NCI-H82 treated with DMSO at 0.1 percent for 48 hours (cell line): ENCODE measurements at regions not wholly inside any gene's neighbourhood (a gene's known extent, or its start where the extent isn't known, plus 50 kb on each side); places are given as distances from the start of the nearest gene placed in this dataset.

Experiments
- DNase-seq: peaks from one replicate; lab custom pipeline; 2025; ENCODE audit not compliant: unreplicated experiment; lab: John Stamatoyannopoulos, UW

DNA sequence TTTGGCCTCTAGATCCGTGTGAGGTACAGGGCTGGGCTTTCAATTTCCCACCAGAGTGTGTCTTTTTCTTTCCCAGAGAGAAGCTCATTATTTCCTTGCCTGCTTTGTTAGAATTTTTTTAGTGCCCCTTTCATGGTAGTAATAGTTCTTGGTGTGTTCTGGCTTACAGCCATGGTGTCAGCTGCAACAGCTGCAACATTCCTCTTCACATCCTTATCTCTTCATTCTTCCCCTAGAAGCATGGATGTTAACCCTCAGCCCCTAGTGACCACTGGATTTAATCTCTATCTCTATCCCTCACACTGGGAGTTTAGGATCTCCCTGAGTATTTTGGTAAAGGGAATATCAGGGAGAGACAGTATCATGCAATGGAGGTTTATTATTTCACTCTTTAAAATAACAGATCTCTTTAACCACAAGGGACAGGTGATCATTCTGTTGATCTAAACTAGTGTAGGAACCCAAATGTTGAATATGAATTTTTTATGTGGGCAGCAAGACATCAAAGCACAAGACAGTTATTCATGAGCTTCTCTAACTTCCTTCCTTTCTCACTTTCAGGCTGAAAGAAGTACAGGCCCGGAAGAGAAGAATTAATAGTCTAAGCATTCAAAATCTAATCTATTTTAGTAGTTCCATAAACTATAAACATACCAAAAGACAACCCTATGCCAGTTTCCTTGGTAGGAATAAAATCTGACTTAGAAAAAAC lies 160.2 kb downstream of the FAM170A start:
- DNase-seq, result no peak

DNA sequence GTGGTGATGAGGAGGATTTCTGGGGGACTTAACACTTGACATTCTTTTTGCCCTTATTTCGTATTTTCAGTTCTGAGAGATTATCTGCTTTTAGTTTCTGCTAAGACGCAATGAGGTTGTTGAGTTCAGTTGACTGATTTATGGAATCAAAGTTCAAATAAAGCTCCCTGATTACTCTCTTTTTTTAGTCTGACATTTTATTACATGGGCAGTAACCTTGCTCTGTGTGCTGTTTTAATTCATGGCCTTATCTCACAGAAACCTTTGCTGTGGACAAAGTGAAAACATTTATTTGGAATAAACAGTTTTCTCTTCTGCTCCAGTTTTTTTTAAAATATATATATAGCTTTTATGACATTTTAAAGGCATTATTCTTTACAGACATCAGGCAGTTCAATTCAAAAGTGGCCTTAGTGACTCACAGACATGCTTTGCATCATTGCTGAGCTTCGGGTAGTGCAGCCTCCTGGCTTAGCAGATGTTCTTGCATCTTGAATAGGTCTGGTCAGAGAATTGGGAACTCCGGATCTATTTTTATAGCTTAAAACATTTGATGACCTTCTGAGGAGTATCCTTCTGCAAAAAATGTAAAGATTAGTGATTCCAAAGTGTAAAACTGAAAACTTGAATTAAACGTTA lies 162.9 kb downstream of the FAM170A start:
- DNase-seq, result no peak

DNA sequence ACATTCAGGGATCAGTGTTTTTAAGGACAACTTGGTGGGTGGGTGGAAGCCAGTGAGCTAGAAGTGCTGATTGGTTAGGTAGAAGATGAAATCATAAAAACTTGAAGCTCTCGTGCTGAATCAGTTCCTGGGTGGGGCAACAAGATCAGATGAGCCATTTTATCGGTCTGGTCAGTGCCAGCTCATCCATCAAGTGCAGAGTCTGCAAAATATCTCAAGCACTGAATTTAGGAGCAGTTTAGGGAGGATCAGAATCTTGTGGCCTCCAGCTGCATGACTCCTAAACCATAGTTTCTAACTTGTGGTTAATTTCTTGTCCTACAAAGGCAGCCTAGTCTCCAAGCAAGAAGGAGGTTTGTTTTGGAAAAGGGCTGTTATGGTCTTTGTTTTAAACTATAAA lies 166.4 kb downstream of the FAM170A start:
- DNase-seq, result no peak

DNA sequence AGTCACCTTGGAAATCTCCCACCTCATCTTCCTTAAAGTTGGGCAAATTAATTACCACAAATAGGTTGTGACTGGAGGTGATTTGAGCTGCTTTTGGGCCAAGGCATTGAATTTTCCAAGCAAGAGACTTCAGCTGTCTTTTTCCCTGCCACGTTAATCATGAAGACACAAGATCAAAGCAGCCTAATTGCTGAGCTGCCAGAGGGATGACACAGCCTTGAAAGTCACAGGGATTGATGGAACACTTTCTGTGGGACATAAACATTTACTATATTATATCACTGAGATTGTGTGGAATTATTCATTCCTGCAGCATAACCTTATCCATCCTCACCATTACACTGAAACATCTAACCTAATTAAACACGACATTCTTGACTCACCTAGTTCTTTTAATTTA lies 172.2 kb downstream of the FAM170A start:
- DNase-seq, result no peak

DNA sequence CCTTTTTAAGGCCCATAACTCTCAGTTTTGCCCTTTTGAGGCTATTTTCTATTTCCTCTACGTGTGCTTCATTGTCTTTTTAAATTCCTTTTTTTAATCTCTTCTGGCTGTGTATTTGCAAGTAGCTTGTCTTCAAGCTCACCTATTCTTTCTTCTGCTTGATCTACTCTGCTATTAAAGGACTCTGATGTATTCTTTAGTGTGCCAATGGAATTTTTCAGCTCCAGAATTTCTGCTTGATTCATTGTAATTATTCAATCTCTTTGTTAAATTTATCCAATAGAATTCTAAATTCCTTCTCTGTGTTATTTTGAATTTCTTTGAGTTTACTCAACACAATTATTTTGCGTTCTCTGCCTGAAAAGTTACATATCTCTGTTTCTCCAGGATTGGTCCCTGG lies 178.7 kb downstream of the FAM170A start:
- no peak for DNase-seq

DNA sequence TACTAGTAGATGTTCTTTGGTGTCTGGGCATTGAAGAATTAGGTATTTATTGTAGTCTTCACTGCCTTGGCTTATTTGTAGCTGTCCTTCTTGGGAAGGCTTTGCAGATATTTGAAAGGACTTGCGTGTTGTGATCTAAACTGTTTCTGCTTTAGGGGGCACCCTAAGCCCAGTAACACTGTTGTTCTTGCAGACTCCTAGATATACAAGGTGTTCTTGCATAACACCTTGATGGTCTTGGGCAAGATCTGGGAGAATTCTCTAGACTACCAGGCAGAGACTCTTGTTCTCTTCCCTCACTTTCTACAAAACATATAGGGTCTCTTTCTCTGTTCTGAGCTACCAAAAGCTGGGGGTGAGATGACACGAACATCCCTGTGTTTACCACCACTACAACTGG lies 179.1 kb downstream of the FAM170A start:
- DNase-seq, result no peak

DNA sequence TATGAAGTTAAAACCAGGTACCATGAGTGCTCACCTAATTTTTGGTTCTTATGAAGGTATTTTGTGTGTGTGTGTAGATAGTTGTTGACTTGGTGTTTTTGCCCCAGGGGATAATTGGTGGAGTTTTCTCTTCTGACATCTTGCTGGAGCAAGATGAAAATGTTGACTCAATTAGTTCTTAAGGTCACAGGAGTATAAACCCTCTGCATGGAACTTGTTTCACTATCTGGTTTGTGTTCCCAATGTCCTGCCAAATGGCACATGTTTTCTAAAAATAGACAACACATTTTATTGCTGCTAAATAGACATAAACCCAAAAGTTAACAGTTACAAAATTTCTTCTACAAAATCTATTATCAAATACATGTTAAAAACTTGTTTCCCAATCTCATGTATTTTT lies 180.9 kb downstream of the FAM170A start:
- no peak for DNase-seq

DNA sequence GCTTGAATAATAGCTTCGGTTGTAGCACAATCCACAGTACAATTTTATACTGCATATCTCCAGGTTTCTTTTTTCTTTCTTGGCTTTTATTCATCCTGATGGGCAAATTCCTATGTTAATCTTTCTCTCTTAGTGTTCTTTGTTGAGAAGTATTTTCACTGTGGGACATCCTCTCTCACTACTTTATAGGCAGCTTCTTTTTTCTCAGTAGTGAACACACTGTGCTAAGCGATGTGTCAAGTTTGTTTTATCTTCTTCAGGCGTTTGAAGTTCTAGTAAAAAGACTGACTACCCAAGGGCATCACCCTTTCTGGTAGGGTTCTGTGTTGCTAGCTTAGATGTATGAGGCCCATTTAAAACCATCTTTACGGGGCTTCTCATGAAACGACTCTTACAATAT lies 182.1 kb downstream of the FAM170A start:
- DNase-seq, result no peak

DNA sequence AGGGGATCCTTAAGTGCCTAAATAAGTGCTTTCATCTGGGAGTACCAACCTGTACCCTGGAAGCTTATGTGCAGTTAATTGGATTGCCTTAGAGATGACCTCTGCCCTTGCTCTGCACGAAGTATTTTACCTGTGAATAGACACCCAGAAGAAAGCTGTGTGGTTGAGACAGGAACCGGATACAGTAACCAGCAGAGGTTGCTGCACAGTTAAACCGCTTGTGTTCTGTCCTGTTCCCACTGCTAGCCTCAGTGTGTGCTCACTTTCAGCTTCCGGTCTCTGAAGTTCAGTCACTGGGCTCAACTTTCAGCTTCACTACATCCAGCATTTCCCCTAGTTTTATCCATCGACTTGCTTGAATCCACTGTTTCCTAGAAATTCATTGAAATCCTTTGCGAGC lies 185.3 kb downstream of the FAM170A start:
- no peak for DNase-seq

DNA sequence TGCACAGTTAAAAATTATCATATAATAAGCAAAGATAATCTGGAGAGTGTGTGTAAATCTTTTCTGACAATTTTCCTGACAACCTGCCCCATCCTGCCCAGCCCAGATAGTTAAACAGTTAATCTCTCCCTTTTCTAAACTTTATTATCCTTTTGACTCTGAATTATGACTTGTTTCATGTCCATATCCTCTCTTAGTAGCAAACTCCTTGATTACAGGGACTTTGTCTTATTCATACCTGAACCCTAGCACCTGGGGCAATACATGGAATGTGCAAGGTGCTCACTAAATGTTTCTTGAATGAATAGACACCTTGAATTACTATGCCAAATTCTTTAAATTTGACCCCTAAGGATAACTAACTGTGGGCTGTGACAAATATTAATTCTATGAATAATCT lies 186.7 kb downstream of the FAM170A start:
- no peak for DNase-seq

DNA sequence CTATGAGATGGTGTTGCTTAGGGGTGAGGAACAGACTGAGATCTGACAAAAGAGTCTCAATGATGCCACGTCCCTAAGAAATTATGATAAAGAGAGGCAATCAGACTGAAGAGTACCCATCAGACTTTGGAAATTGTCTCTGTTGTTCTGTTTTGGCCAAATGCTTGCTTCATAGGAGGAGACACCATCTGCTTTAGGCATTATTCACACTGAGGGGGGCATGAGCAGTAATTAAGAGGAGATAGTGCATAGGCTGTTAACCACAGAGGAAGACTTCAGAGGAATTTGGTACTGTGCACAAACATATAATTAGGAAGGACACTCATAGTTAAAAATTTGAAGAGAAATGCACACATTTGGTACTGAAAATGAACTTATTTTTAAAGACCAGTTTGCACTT lies 190.7 kb downstream of the FAM170A start:
- DNase-seq, result no peak

DNA sequence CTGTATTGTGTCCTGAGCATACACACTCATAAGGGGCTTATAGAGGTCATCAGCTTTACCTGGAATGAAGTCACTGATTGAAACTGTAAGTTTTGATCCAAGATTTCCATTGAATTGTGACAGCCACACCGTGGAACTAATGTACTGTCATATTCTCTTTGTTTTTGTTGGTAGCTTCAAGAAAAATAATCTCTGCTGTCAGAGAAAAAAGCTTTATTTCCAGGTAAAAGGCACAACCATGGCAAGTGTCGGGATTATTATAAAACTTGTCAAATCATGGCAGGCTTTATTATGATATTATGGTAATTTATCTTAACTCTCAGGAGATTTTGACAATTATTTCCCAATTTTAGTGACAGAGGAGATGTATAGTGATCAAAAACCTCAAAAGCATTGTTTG lies 191.2 kb downstream of the FAM170A start:
- DNase-seq, result no peak

DNA sequence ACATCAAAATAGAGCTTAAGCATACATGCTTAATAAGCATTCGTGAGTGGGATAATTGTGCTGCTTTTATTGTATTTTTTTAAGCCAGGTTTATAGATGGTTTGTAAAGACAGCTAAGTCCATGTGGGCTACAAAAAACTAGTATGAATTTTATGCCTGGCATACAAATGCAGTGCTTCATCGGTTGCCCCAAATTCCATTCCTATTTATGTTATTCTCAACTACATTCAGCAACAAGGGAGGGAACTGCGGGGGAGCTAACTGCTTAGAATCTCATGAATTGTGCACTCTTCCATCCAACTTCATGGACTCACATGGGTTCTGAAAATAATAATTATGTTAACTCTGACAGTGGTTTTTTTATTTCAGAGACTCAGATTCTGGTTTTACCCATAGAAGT lies 199.2 kb downstream of the FAM170A start:
- DNase-seq, result no peak

DNA sequence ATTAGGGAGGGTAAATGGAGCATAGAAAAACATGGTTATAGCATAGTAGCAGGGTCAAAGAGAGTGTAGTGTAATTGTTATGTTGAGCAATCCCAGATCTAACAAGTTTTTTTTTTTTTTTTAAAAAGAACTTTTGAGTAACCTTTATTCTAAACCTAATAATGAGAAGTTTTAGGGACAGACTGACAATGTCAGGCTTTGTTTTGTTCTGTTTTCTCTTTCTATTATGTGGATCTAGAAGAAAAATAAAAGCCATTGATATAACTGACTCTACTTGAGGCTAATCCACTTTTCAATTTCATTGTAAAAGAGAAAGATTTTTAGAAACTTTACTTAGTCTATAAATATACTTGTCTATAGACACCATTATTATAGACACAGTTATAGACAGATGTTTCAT lies 200.0 kb downstream of the FAM170A start:
- DNase-seq, result no peak

DNA sequence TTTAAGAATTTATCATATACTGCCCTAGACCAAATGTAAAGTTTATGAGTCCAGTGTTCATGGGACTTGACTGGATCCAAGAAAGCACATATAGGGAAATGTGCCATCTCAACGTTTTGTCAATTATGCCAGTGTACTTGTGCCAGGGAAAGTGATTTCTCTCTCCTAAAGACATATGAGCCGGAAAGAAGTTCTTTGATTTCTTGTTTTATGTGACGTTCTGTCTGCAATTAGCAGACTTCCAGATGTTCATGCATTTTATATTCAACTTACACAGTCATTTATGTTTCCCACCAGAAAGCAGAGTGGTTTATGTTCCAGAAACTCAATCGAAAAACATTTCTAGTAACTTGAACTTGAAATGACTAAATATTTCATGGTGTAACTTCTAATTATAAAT lies 203.8 kb downstream of the FAM170A start:
- DNase-seq, result no peak

DNA sequence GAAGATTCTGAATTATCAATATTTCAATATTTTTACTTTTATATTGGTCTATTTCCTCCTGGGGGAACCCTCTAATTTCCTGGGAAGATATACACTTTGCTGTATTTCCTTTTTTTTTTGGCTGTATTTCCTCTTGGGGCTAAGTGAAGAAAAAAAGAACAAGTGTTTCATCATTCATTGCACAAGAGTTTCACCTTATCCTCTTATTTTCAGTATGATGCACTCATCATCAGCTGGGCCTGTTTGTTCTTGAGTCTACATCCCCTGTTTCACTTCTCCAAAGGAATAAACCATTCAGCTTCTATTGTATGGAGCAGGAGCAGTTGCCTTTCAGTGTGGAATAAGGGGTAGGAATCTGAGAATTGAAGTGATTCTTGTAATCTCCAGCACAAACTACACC lies 210.8 kb downstream of the FAM170A start:
- no peak for DNase-seq

DNA sequence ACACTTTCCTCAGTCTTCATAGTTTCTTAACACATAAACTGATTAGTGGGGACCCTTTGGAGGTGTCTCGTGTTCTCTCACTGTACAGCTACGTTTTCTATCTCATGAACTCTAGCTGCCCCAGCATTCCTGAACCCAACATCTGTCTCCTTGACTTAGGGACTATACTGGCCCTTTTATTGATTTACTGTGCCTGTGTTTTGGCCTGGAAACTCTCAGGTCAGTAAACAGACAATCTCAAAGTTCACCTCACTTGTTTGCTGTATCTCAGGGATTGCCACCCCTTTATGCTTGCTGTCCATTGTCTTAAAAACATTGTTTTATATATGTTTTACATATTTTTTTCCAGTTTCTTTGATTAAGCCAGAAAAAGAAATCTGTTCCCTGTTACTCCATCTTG lies 222.8 kb downstream of the FAM170A start:
- DNase-seq, result no peak

DNA sequence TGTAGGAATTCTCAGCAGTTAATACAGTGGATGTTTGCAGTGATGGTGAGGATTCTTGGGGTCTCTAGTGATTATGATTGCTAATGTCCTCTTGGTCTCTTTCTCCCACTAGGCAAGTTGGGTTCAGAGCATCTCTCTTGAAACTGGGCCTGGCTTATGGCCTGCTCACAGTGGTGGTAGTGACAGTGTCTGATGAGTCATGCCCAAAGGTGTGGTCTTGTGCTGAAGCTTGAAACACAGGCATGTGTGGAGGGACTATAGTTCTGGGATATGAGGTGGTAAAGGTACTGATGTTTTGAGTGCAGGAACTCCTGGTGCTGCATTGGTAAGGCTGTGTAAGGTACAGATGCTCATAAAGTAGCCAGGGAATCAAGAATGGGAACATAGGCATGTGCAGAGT lies 231.1 kb downstream of the FAM170A start:
- DNase-seq, result no peak

DNA sequence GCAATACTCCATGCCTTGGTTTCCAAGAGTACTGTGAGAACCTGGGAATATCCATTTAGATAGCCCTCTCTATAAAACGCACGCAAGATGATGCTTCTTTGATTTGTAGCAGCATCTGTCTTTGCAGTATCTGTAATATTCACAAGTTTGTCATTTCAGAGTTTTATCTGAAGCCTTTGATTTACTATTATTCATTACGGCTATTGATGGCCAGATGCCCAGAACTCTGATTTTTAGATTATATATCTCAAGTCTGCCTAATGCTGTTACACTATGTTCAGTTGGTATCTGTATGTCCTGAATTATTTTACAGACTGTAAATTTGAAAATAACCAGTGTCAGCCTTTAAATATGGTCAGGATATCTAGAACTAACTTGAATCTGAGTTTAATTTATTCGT lies 233.3 kb downstream of the FAM170A start:
- DNase-seq, result no peak

DNA sequence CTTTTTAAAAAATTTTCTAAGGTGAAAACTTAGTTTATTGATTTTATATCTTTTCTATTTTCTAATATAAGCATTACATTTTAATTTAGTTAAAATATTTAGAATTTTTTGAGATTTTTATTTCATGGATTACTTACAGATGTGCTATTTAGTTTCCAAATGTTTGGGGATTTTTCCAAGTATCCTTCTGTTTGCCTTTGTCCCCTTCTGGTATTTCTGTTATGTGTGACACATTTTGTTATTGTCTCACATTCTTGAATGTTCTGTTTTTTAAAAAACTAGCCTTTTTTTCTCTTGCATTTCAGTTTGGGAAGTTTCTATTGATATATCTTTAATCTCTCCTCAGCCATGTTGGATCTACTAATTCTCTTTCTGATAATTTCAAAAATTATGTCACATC lies 234.9 kb downstream of the FAM170A start:
- no peak for DNase-seq

DNA sequence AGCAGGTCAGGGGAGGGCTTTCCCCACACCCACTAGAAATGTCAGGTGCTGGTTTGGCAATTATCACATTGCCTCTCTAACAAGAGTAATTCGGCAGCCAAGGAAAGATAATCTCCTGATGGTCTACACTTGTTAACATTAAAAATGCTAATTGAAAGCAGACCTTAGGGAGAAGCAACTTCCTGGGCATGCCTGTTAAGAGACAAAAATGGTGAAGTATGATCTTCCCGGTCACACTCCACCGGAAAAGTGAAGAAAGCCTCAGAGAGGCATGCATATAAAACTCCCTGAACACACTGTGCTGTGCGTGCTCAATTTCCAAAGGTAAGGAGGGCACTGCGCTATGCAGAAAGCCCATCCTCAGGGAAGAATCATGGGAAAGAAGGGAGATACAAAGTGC lies 244.3 kb downstream of the FAM170A start:
- DNase-seq, result no peak

DNA sequence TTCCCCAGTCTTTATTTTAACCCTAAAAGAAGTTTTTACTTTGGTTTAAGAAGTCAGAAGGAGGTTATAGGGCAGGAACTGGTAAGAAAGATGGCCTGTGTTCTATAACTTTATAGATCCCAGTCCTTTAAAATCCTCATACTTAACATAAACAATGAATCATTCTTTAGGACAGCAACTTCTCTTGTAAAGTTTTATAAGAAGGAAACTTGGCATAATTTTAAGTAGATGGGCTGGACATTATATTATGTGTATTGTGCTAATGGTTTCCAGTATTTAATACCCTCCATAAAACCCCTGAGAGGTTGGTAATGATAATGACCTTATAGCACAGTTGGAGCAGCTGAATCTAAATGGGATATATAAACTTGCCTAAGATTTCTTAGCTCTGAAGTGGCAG lies 247.2 kb downstream of the FAM170A start:
- DNase-seq, result no peak

DNA sequence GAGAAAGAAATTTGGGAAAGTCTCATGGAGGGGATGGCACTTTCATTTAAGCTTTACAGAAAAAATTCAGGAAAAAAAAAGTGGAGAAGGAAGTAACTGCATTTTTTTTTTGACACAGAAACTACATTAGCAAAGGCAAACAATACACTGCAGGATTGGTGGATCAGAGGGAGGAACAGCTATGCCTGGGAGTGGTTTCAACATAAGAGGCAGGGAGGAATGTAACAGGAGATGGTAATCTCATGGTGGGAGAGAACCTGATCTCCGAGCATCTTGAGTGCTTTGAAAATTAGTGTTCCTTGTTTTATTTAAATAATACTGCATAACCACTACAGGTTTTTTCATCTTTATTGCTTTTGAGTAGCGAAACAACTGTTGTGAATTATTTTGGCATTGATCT lies 249.4 kb downstream of the FAM170A start:
- no peak for DNase-seq
